Hematopoietic multipotent progenitor cell treated with erythropoietin and hydrocortisone succinate and interleukin-3 and kit ligand, for 6 days (in vitro differentiated cells): ENCODE measurements at regions not wholly inside any gene's neighbourhood (a gene's known extent, or its start where the extent isn't known, plus 50 kb on each side); places are given as distances from the start of the nearest gene placed in this dataset.

Experiments used
- DNase-seq: peaks from one replicate; pipeline ENCODE4 v3.0.0-alpha.2; 2015

DNA sequence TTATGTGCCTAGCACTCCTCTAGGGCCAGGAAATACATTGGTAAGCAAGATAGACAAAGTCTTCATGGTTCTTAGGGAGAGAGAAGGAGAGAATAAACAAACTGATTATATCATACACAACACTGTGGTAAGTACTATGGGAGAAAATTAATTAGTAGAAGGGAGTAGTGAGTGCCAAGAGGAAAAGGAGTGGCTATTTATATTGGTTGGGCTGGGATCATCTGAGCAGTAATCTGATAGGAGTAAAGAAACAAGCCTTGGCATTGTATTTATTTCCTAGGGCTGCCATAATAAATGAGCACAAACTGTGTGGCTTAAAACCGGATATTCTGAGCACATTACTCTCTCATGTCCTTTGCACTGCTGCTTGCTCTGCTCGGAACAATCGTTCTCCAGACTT is 158.1 kb upstream of the PHF14 start:
- no peak for DNase-seq

DNA sequence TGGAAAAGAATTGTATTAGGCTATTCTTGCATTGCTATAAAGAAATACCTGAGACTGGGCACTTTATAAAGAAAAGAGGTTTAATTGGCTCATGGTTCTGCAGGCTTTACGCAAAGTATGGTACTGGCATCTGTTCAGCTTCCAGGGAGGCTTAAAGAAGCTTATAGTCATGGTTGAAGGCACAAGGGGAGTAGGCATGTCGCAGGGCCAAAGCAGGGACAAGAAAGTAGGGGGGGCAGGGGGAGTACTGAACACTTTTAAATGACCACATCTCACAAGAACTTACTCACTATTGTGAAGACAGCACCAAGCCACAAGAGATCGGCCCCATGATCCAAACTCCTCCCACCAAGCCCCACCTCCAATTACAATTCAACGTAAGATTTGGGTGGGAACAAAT is 152.5 kb upstream of the PHF14 start:
- DNase-seq = no peak

DNA sequence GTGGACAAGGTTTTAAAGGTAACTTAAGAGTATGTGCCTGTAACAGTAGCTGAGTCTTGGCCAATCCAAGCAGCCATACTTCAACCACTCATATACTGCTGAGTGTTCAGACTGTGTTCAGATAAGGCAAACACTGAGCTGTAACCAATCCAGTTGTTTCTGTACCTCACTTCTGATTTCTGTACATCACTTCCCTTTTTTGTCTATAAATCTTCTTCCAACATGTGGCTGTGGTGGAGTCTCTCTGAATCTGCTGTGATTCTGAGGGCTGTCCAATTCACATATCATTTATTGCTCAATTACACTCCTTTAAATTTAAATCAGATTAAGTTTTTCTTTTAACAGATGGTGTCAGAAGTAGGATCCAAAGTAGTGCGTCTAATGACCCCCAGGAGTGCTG is 149.5 kb upstream of the PHF14 start:
- DNase-seq = no peak

DNA sequence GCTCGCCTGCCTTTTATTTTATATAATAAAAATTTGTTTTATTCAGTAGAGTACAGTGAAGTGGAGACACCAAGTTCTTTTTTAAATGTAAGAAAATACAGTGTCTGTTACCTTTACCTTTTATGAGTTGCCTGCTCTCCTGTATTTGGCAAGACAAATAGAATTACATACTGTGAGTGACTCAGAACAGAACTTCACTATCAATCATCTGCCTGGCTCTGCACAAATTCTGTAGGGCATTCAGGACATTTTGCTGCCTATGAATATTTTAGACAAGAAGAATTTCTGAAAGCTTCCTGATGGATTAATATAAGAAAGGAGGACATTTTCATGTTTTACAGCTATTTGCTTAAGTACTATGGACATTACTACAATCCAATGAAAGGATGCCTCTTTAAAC is 135.4 kb upstream of the PHF14 start:
- DNase-seq = no peak

DNA sequence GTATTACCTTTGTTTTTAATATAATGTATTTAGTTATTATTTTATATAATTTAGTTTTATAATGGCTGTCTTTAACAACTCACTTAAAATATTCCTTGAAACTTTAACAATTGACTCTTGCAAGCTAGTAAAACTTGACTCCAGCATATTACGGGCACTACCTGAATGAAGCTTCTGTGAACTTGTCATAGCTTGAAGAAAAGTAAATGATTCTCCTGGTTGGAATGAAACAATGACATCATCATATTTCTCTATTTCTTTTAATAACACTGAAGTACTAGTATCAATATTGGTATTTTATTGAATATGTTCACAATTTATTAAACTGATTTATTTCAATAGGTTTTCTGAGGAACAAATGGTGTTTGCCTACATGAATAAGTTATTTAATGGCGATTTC is 128.4 kb upstream of the PHF14 start:
- no peak for DNase-seq

DNA sequence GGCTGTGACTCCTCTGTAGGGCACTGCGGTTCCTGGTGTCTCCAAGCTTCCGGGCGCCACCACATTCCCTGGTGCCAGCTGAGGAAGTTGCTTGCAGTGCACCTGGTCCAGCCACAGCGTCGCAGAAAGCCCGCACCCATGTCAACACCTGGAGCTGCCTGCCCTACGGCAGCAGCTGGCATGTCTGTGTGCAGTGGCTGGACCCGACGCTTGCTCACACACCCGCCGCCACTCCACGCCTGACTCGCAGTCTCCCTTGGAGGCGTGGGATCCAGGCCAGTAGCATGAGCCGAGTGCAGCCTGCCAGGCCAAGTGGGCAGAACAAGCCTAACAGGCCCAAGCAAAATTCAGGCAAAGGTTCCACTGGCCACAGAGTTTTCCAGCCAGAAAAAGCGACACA is 118.1 kb upstream of the PHF14 start:
- DNase-seq = no peak

DNA sequence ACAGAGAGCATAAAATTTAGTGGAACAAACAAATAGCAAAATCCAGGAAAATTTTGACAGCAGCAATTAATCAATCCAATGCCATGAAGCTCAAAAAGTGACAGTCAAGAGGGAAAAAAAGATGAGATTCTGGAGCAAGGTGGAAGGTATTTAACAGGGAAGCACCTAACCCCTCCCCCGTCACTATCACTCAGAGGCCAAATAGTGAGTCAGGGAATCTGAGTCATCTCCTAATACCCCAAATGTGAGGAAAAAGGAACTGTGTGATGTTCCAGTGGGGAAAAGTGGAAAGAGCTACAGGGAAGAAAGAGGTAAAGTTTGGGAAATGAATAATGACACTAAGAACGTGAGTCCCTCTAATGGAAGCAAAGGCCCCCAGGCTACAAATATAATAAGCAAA is 113.2 kb upstream of the PHF14 start:
- no peak for DNase-seq

DNA sequence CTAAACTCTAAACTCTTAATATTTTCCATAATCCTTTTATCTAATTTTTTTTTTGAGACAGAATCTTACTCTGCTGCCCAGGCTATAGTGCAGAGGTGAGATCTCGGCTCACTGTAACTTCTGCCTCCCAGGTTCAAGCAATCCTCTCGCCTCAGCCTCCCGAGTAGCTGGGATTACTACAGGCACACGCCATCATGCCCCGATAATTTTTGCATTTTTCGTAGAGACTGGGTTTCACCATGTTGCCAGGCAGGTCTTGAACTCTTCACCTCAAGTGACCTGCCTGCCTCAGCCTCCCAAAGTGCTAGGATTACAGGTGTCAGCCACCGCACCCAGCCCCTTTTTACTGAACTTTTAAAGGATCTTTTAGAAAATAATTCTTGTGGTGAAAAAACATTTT is 110.2 kb upstream of the PHF14 start:
- no peak for DNase-seq

DNA sequence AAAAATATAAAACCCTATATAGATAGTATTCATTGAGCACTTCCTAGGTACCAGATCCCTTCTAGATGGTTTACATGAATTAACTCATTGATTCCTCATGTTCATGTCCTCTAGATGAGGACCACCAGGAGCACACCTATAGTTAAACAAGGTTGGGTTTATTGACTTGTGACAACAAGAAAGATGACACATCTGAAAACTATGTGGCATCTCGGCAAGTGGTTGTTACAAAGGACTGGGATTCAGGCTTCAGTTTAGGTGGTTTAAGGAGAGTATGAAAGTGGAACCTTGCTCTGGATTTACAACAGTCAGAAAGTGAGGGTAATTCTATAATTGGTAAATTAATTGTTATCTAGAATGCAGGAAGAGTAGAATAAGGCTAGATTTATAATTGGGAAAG is 99.0 kb upstream of the PHF14 start:
- no peak for DNase-seq

DNA sequence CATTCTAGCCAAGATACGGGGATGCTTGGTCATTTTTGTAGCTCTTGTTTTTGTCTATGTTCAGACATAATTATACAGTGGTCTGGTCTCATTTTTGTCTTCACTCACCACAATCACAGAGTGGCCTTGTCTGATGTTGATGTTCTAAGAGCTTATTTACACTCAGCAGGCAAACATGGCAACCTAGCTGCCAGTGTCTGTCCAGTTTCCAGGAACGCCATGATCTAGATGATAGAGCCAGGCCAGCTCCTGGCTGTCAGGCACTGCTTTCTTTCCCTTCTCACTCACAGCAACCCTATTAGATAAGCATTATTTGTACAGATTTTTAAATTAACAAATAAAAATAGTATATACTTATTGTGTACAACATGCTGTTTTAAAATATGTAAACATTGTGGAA is 98.6 kb upstream of the PHF14 start:
- DNase-seq = no peak

DNA sequence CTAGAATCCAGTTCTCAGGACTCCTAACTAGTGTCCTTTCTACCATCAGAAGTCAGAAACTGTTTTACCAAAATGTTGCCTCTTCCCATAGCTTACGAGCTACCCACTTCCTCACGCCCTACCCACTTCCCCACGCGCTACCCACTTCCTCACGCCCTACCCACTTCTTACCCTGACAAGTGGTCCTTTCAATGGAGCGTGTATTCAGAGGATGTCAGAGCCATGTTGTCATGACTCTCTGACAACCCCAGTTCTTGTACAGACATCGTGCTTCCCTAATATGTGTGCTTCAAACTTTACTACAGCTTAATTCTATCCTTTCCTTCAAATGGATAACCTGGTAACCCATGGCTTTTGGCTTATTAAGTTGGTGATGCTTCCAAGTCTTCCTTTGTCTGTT is 84.8 kb upstream of the PHF14 start:
- DNase-seq = peak; percentile 6

DNA sequence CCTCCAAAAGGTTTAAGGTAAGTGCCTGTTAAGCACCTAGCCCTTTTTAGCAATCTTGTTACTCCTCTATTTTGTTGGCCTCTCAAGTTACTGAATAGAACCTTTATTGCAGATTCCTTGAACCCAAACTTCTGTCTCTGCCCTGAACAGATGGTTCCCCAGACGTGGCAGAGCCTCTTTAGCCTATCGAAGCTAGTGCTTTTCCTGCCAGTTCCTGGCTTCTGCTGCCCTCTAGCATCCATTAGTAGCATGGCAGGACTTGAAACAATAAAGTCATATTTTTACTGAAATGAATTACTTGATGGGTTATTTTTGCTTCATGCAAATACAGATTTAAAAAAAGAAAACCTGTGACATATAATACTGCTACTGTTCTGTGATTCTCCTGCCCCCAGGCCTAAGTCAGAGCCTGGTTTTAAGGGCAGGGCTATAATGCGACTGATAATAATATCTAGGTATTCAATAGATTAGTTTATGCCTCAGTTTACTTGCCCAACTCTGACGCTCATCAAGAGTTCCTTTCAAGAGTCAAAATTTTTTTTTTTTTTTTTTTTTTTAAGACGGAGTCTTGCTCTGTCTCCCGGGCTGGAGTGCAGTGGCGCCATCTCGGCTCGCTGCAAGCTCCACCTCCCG is 84.3 kb upstream of the PHF14 start:
- peak; percentile 87 for DNase-seq

DNA sequence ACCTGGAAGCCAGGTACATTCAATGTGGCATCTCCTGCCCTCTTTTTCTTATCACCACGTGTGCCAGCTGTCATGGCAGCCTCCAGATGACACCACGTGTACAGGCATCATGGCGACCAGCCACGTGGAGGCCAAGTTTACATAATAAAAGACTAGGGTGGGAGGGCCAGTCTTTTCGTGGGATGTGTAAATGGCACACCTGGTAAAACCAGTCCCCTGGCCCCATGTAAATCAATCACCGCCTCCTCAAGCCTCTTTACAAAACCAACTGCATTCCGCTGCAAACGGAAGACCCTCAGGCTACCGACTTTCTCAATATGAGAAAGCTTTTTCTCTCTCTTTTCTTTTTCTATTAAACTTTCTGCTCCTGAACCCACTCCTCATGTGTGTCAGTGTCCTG is 65.1 kb upstream of the PHF14 start:
- no peak for DNase-seq

DNA sequence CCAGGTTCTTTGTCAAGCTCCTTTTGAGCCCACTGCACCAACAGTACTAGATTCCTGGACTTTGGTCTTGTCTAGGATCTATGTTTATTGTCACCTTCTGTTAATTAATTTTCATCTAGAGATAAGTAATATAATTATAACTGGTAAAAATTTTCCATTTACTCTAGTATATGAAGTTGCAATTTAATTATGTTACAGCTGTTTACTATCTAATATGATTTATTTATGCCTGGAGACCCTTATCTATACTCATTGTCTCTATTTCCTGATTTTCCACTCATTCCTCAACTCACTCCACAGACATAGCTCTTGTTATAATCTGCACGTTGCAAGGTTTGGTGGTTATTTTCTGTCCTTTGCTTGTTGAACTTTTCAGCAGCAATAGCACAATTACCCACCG is 63.2 kb upstream of the PHF14 start:
- no peak for DNase-seq

DNA sequence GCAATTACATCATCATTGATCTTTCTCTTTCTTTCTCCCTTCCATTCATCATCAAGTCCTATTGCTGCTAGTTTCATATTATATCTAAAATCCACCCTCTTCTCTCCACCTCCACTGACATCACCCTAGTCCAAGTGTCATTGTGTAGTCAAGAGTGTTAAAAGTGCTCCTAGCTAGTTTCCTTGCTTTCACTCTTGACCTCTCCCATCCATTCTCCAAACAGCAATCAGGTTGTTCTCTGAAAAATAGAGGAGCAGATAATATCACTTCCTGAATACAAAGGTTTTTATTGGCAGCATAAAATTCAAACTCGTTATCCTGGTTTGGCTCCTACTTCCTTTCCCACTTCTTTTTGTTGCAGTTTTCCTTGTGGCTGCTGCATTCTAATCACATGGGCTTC is 61.6 kb upstream of the PHF14 start:
- DNase-seq = no peak

DNA sequence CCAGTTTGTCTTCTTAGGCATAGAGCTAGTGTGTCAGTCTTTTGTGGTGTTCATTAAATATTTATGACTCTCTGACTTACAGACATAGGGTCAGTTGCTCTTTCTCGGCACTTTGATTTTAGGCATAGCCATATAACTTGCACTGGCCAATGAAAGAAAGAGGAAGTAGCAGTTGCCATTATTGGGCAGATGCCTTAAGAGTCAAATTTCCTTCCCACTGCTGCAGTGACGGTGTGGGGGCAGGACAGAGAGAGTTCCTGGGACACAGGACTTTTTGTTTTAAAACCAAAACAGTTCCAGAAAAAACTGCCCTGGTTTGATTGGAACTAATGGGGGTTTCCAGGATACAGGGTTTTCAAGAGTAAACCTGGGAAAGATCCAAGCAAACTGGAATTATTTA is 60.2 kb upstream of the PHF14 start:
- DNase-seq = no peak

DNA sequence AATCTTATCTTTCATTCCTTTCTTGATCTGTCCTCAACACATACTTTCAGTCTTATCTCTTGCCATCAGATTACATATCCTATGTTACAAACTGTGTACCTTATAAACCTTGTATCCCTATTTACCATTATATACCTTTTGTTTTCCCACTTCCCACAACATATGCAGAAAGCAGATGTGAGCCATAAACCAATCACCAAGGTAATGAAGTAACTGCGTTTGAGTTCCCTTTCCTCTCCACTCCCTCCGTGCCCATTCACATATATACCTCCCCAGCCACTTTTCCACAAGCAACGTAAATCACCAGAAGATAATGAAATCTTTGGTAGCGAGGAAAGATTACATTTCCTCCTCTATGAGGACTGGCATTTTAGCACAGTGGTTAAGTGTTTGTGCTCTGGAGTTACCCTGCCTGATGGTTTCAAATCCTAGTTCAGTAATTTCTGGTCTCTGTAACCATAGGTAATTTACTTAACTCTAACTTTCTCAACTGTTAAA is 55.5 kb upstream of the PHF14 start:
- DNase-seq = no peak

DNA sequence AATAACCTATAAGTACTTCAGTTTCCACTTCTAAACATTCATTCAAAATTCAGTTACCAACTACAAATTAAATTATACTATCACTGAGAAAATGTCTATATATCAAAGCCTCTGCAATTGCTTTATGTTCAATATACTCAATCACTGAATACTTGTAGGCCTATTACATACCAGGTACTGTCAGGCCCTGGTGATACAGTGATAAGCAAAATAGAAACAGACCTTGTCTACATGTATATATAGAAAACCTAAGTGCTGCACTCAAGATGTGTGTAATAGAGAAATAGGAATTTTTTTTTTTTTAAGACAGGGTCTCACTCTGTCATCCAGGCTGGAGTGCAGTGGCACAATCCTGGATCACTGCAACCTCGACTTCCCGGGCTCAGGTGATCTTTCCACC is 53.7 kb upstream of the PHF14 start:
- no peak for DNase-seq
